A204.1 (cell line): ENCODE measurements at regions not wholly inside any gene's neighbourhood (a gene's known extent, or its start where the extent isn't known, plus 50 kb on each side); places are given as distances from the start of the nearest gene placed in this dataset.
"Not testable (repeated sequence)": the region's sequence is repeated elsewhere in the genome, so short reads cannot be mapped to it uniquely, and the experiment has no call there.

Experiments used
- FAIRE-seq: peaks from 2 replicates; lab custom pipeline; 2012; peaks lifted over from hg19 to GRCh38; lab: Jason Lieb, UNC

DNA sequence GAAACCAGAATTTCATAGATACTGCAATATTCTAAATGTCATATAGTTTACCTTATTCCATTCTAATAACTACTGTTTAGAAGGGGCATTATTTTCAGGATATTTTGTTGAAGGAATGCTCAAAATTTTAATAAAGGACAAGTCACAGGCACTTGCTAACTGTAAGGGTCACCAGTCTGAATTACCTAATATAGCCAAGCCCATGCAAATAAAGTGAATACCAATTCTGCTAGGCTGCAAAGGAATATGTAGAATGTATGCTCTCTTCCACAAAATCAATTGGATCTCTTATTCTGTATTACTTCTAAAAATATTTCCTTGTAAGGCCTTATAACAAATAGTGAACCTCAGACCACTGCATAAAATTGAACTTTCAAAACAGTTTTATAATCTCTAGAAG, 52.3 kb upstream of the FAT4 start:
- no peak for FAIRE-seq

DNA sequence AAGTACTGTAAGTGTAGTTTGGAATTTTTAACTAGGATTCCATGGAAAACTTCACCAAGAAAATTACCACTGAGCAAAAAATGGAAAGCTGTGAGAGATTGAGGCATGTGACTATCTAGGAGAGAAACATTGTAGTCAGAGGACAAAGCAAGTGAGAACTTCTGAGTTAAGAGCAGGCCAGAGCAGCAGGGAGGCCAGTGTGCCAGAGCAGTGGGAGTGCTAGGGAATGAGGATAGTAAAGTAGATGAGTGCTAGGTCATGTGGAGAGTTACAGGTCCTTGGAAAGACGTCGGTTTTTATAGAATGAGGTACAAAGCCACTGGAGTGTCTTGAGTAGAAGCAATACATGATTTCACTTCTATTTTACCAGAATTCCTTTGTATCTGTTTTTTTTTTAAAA, 52.7 kb upstream of the FAT4 start:
- no peak for FAIRE-seq

- no peak for FAIRE-seq
Observed at GRCh38 chr4:125254106-125254505, 60.6 kb upstream of the FAT4 start.

DNA sequence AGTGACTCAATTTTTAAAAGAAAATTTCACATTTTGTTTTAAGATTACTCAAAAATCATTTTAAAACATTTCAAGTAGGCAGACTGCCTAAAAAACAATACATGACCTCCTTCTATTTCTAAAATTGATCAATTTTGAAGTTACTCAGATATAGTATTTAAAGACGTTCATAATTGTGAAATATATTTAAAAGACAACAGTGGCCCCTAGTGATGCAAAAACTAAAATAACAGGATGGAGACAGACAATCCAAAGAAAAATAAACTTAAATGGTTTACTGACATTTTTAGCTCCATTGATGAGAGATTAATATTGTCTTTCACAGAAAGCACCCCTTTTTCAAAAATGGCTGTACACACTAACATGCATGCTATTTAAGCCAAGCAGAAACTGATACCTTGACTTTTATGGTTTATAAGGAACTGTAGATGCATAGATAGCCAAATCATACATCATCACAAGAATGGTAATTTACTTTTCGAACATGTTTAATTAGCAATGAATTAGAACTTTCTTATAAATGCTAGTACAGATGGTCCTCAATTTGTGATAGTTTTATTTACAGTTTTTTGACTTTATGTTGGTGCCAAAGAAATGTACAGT, 69.8 kb upstream of the FAT4 start:
- FAIRE-seq: peak; percentile 95

DNA sequence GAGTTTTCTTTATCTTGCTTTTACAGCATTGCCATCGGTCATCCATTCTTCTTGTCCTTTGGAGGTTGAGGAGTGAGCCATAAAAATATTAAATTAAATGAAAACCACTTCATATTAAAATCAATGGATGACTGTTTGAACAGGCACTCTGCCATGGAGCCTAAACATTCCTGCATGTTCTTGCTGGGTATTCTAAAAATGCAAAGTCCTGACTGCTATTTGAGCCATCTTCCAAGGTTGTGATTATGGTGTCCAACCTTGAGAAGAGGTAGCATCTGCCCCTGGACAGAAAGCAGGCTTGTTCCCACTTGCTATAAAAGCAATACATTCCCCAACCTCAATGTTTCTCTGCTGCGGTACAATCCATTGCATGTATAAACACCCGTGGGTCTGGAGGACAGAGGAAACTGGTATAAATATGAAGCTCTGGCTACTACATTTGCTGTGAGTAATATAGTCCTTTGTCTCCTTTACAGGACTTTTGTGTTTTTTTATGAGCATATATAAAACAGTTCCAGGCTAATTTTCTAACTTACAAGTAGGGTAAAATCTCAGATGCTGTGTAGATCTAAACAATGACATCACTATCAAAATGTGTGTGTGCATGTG, 70.9 kb upstream of the FAT4 start:
- no peak for FAIRE-seq

GRCh38 chr4:125235971-125236370, 78.8 kb upstream of the FAT4 start:
- no peak for FAIRE-seq

DNA sequence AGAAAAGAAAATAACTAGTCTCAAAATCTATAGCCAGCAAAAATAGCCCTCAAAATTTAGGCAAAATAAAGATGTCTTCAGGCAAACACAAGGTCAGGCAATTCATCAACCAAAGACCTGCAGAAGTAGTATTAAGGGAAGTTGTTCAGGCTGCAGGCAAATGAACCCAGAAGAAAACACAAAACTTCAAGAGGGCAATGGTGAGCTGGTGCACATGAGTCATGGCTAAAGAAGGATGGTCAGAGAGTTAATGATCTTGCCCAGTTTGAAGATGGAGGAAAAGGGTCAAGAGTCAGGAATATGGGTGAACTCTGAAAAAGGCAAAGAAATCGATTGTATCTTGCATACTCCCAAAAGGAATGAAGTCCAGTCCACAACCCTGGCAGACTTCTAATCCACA, 83.1 kb upstream of the FAT4 start:
- no peak for FAIRE-seq

DNA sequence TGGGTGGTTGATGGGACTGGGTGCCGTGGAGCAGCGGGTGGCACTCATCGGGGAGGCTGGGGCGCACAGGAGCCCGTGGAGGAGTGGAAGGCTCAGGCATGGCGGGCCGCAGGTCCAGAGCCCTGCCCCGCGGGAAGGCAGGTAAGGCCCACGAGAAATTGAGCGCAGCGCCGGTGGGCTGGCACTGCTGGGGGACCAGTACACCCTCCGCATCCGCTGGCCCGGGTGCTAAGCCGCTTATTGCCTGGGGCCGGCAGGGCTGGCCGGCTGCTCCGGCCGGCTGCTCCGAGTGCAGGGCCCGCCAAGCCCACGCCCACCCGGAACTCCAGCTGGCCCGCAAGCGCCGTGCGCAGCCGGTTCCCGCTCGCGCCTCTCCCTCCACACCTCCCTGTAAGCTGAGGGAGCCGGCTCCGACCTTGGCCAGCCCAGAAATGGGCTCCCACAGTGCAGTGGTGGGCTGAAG, 85.1 kb upstream of the FAT4 start:
- no peak for FAIRE-seq

GRCh38 chr4:125225806-125226205, 88.9 kb upstream of the FAT4 start:
- FAIRE-seq: no peak

DNA sequence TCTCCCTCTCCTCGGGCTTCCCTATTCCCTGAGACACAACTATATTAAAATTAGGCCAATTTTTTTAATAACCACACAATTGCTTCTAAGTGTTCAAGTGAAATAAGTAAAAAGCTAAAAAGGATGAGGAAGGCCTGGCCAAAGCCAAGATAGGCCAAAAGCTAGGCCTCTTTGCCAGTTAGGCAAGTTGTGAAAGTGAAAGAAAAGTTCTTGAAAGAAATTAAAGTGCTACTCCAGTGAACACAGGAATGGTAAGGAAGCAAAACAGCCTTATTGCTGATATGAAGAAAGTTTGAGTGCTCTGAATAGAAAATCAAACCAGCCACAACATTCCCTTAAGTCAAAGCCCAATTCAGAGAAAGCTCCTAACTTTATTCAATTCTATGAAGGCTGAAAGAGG, 114.2 kb upstream of the FAT4 start:
- no peak for FAIRE-seq

DNA sequence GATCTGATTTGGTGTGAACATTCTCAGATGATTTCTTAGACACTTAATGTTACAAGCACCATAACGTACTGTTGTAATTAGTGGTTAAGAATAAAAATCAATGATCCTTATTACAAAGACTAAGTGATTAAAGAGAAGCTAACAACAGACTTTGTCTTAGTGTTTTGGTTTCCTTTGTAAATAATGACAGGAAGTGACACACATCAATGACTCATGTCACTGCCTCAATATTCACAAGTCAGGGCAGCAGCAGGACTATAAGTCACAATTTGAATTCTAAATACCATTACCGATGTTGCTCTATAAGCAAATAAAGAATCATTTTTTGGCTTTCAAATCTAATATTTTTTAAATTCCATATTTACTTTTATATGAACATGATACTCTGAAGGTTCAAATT, 115.8 kb upstream of the FAT4 start:
- FAIRE-seq: no peak

DNA sequence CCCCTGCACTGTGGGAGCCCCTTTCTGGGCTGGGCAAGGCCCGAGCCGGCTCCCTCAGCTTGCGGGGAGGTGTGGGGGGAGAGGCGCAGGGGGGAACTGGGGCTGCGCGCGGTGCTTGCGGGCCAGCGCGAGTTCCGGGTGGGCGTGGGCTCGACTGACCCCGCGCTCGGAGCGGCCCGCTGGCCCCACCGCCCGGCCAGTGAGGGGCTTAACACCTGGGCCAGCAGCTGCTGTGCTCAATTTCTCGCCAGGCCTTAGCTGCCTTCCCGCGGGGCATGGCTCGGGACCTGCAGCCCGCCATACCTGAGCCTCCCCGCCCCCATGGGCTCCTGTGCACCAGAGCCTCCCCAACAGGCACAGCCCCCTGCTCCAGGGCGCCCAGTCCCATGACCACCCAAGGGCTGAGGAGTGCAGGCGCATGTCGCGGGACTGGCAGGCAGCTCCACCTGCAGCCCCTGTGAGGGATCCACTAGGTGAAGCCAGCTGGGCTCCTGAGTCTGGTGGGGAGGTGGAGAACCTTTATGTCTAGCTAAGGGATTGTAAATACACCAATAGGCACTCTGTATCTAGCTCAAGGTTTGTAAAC, 122.8 kb upstream of the FAT4 start:
- not testable (repeated sequence) for FAIRE-seq

GRCh38 chr4:125191232-125191631, 123.5 kb upstream of the FAT4 start:
- no peak for FAIRE-seq

DNA sequence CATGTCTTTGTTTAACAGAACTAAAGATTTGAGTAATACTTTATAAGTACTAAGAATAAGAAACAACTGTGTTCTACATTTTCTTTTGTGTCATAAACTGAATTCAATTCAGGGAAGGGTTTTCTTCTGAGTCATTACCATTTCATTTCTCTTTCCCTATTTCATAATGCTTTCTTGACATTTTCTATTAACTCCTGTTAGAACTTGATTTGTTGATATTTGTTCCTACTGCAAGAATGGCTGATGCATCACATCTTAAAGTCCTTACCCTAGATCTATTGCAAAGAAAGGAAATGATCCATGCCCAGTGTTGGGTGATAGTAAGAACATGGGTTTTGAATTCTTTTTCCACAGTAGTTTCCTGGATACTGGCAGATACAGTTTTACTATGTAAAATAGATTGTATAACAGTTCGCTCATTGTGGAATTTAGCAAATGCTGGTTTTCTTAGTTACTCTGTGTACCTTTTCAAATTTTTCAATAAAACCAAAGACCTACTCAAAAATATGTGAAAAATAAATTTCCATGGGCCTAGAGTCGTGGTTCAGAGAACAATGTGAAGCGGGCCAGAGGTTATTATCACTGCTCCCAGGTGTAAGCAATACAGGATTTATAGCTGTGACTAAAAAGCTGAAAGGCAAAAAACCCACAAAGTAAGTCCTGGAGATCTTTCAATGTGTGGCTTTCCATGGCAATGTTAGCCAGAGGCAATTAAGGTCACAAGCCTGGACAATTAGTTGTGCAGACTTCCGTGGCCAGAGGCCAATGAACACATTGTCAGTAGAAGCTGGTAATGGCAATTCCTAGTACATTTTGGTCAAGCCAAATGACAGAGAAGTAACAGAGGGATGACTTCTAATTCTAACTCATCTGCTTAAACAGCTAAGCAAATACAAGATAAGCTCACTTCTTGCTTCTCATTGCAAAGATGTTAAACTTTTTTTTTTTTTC, 127.3 kb upstream of the FAT4 start:
- FAIRE-seq: peak; percentile 11

GRCh38 chr4:125184116-125184515, 130.6 kb upstream of the FAT4 start:
- FAIRE-seq: no peak

- no peak for FAIRE-seq
Observed at GRCh38 chr4:125181804-125182203, 133.0 kb upstream of the FAT4 start.

DNA sequence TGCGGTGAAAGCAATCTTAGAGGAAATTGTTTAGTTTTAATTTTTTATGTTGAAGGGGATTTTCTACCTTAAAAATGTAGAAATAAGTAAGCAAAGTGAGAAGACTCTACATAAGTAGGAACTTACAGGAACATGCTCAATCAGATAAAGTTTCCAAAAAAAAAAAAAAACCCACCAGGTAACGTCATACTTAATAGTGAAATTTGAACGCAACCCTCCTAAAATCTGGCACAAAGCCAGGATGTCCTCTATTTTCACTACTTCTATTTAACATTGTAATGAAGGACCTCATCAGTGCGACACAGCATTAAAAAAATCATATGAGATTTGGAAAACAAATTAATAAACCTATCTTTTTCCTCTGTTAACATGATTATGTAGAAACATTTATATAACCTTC, 135.0 kb upstream of the FAT4 start:
- FAIRE-seq: no peak

DNA sequence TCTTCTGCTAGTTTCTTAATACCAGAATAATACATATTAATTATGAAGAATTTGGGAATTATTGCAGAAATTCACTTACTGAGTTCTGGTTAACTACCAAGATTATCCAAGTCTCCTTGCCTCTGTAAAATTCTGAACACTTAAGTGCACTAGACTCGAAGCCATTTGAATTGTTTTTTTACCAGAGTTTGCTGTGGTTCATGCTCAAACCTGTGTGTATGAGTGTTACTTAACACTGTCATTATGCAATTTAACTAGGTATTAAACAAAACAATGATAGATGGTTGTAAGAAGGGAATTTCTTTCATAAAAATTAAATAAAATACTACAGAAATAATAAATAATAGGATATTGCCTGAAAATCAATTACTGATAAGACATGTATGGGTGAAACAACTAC, 145.6 kb upstream of the FAT4 start:
- no peak for FAIRE-seq

GRCh38 chr4:125168531-125168930, 146.2 kb upstream of the FAT4 start:
- FAIRE-seq: no peak

DNA sequence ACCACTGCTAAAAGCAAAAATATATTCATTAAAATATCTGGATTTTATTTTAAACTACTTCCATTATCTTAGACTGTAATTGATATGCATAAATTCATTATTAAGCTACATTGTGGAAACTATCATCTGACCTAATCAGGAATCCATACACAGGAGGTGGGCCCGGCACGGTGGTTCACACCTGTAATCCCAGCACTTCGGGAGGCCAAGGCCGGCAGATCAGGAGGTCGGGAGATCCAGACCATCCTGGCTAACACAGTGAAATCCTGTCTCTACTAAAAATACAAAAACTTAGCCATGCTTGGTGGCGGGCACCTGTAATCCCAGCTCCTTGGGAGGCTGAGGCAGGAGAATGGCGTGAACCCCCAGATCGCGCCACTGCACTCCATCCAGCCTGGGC, 148.7 kb upstream of the FAT4 start:
- FAIRE-seq: not testable (repeated sequence)

DNA sequence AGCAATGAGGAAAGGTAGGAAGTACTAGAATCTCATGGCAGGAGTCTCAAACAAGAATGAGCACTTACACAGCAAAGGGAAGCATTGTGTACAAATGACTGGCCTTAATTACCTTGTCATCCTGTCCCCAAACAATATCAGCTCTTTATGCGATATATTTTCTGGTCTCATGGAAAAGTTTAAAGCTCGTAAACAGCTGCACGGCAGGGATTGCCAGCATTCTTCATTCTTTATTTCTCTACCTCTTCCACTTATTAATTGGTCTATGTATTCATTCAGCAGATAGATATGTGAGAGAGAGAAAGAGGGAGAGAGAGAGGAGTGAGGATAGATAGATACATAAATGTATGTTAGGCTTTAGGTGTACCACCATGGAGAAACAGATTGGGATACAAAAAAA, 155.8 kb upstream of the FAT4 start:
- FAIRE-seq: no peak

DNA sequence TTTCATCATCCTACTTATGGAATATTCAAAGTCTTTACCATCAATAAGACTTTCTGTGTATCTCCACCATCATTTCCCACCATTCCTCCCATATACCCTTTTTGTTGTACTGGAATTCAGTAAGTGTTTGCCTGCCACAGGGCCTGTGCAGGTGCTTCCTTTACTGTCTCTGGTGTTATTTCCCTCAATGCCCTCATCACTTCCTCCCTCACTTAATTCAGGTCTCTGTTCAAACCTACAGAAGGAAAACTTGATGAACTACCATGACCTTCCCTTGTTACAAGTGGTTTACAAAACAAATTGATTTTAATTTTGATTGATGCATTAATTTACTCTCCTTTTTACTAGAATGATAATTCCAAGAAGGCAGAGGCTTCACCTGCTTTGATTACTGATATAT, 159.5 kb upstream of the FAT4 start:
- no peak for FAIRE-seq

DNA sequence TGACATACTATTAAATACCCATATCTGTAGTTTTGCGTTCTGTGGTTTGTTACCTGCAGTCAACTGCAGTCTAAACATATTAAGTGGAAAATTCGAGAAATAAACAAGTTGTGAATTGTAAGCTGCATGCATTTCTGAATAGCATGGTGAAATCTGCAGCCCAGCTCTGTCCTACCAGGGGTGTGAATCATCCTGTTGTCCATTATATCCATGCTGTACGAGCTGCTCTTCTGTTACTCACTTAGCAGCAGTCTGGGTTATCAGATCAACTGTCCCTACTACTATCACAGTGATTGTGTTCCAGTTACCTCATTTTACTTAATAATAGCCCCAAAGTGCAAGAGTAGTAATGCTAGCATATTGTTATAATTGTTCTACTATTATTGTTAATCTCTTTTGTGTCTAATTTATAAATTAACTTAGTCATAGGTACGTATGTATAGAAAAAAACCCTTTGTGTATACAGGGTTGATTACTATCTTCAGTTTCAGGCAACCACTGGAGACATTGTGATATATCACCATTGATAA, 173.7 kb upstream of the FAT4 start:
- FAIRE-seq: no peak
